ENCODE measurements at regions not wholly inside any gene's neighbourhood (a gene's known extent, or its start where the extent isn't known, plus 50 kb on each side); places are given as distances from the start of the nearest gene placed in this dataset.

- no peak for DNase-seq (ENCODE audit: low read depth)
These were observed 1181.8 kb downstream of the EFNB2 start for GRCh38 chr13:105353654-105354053.

DNA sequence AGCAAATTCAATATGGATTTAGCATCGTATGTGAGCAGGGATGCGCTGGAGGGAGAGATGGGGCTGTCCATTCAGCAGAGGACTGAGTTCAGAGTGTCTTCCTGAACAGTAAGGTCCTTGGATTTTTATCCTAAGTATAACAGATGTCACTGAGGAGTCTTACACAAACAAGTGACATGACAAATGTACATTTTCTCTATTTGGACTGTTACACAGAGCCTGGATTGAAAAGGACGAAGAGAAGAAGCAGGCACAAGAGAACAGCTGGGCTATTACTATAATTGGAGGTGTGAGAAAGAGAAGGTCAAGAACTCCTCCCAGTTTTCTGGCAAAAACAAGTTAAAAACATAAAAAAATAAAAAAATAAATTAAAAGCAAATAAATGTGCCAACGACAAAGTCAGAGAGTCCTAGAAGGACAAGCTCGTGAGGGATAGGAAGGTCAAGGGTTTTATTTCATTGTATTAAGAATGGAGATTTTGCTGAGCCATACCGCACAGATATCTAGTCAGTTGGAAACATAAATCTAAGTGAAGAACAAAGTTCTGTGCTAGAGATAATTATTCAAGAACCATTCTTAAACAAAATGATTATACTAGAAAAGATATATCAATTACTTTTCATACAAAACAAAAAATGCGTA is 1186.3 kb downstream of the EFNB2 start:
- no peak for DNase-seq (ENCODE audit: low read depth)

- no peak for DNase-seq (ENCODE audit: low read depth)
These were observed 1189.2 kb downstream of the EFNB2 start for GRCh38 chr13:105346141-105346775.

DNA sequence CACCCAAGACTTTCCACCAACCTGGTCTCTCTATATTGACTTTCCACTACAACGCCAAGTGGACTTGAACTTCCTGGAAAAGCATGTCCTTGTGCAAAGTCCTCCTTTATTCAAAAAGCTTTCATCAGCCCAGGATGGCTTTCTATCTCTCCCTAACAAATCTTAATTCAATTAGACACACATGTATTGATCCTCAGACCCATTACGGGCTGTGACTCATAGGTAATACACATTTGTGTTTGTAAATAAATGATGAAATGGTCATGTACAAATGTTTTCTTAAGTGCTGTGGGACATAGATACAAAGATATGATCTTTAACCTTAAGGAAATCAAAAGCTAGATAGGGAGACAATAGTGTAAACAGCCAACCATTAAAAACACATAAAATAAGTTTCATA is 1189.7 kb downstream of the EFNB2 start:
- DNase-seq (ENCODE audit: low read depth) = no peak

DNA sequence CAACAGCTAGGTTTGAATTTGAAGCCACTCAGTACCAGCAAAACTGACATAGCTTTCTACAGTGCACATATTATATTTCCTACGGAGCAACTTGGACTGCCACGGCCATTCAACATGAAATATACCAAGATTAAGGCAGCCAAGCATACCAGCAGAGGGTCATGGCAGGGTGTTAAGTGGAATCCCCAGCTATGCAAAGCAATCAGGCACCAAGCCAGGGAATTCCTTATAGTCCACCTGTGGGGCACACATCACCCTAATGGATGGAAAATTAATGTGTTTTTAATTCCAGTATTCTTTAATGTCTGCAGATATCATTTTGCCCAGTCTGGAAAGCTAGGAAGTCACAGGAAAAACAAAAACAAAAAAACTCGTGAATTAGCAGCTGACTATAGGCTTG is 1190.3 kb downstream of the EFNB2 start:
- no peak for DNase-seq (ENCODE audit: low read depth)

- DNase-seq (ENCODE audit: low read depth) = no peak
These were observed 1192.2 kb downstream of the EFNB2 start for GRCh38 chr13:105343134-105343806.

GRCh38 chr13:105342281-105342820 is 1193.1 kb downstream of the EFNB2 start:
- DNase-seq (ENCODE audit: low read depth) = no peak

- DNase-seq (ENCODE audit: low read depth) = no peak
These were observed 1193.7 kb downstream of the EFNB2 start for GRCh38 chr13:105341758-105342157.

DNA sequence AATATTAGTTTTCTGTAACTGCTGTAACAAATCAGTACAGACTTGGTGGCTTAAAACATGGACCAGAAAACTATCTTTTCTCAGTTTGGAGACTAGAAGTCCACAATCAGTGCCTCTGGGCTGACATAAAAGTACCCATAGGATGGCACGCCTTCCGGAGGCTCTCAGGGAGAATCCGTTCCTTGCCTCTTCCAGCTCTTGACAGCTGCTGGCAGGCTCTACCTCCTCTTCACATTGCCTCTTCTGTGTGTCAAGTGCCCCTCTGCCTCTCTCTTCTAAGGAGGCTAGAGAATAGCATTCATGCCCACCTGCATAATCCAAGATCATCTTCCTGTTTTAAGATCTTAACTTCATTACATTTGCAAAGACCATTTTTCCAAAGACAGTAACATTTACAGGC is 1194.2 kb downstream of the EFNB2 start:
- DNase-seq (ENCODE audit: low read depth) = no peak

- no peak for DNase-seq (ENCODE audit: low read depth)
These were observed 1195.3 kb downstream of the EFNB2 start for GRCh38 chr13:105340061-105340606.

GRCh38 chr13:105338773-105339172 is 1196.7 kb downstream of the EFNB2 start:
- no peak for DNase-seq (ENCODE audit: low read depth)

GRCh38 chr13:105338006-105338405 is 1197.5 kb downstream of the EFNB2 start:
- DNase-seq (ENCODE audit: low read depth) = no peak

DNA sequence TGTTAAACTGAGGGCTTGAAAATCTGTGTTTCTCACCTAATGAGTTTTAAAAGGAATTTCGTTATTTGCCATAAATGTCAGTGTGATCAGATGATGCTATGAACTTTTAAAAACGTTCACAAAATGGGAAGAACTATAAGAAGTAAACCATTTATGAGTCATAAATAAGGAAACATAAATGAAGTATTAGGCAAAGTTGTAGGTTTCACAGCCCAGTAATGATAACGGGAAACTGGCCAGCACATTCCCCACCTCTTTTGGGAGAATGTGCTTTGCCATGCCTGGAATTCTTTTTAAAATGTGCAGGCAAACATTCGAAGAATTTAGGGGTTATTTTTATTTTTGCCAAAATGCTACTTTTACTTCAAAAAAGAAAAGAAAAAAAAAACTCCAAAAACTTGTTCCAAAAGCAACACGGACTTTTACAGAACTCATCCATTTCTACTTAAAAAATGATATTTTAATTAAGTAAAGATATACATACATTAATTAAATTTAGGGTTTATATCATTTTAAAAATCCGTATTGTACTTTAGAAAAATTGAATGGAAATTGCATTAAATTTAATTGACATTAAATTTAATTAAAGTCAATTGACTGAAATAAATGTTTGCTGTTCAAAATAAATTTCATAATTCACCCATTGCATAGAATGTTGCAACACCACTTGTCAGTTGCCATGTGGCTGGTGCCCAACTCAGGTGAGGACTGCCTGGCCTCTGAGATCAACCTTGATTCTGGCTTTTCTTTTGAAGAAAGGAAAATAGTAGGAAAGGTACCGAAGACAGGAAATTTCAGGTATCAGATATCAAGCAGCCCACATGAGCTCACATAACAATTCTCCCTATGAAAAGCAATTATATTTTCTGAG is 1198.5 kb downstream of the EFNB2 start:
- no peak for DNase-seq (ENCODE audit: low read depth)

DNA sequence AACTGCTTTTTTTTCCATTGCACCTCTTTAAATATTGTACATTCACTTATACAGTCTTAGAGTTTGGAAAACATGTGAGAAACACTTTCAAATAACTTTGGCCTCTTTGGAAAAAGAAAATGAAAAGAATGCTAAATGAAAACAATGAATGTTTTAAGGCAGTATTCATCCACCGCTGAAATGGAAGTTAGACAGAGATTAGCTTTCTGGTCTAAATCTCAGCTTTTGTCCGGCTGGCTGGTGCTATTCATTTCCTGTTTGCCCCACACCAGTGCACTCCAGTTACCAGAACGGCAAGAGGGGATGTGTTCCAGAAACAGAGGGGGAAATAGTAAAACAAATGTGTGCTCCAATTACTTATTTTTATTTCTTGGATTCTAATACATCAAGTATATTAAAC is 1201.3 kb downstream of the EFNB2 start:
- DNase-seq (ENCODE audit: low read depth) = no peak

- DNase-seq (ENCODE audit: low read depth) = no peak
These were observed 1202.0 kb downstream of the EFNB2 start for GRCh38 chr13:105333416-105333815.

DNA sequence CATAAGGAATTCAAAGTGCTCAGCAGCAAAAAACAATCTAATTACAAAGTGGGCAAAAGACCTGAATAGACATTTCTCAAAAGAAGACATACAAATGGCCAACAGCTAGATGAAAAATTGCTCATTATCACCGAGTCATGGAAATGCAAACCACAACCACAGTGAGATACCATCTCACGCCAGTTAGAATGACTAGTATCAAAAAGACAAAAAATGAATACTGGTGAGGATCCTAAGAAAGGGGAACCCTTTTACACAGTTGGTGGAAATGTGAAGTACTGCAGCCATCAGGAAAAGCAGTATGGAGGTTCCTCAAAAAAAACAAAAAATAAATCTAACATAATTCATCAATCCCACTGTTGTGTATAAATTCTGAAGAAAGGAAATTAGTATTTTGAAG is 1206.1 kb downstream of the EFNB2 start:
- DNase-seq (ENCODE audit: low read depth) = no peak

GRCh38 chr13:105328212-105328611 is 1207.2 kb downstream of the EFNB2 start:
- no peak for DNase-seq (ENCODE audit: low read depth)

GRCh38 chr13:105327581-105328126 is 1207.8 kb downstream of the EFNB2 start:
- DNase-seq (ENCODE audit: low read depth) = no peak

- DNase-seq (ENCODE audit: low read depth) = no peak
These were observed 1215.6 kb downstream of the EFNB2 start for GRCh38 chr13:105319875-105320274.

DNA sequence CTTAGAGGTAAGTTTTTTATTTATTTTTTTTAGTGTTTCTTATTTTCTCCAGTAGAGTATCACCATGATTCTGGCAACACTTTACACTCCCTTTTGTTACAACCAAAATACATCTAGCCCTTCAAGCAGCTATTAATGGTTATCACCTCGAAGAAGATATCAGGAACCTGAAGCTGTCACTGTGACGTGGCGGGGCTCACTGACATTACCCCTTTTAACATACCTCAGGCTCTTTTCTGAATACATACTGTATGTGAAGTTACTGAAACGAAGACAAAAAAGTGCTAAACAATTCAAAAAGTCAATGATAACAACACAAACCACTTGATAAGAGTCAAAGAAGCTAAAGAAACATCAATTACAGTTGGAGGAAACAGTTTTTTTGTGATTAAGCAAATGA is 1218.7 kb downstream of the EFNB2 start:
- no peak for DNase-seq (ENCODE audit: low read depth)

DNA sequence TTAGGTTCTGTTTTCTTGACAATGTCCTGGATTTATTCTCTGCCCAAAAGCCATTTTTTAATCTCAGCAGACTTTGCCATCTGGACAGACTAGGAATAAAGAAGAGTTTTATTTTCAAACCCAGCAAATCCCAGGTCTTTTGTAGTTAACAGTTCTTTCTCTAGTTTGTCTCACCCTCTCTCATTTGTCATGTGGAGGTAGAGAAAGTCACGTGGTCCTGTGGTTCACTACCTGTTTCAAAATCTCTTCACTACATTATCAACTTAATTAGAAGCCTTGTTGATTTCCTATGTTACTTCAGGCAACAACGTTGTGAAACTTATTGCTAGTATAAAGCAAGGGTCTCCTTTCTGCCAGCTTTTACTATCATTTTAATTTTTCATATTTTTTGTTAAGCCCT is 1222.6 kb downstream of the EFNB2 start:
- no peak for DNase-seq (ENCODE audit: low read depth)

GRCh38 chr13:105311094-105311493 is 1224.4 kb downstream of the EFNB2 start:
- DNase-seq (ENCODE audit: low read depth) = no peak
